GM18505 (cell line): ENCODE measurements at regions not wholly inside any gene's neighbourhood (a gene's known extent, or its start where the extent isn't known, plus 50 kb on each side); places are given as distances from the start of the nearest gene placed in this dataset.
"Not testable (repeated sequence)": the region's sequence is repeated elsewhere in the genome, so short reads cannot be mapped to it uniquely, and the experiment has no call there.

Experiments used
- ATAC-seq: cut with Tn5 transposase; IDR thresholded peaks from one replicate; pipeline ENCODE4 v1.9.1; 2021; ENCODE audit not compliant: unreplicated experiment
- POLR2A ChIP-seq: IDR thresholded peaks from 4 replicates; pipeline ENCODE4 v1.6.1; 2011; ENCODE audit warnings: borderline replicate concordance; ENCODE audit not compliant: insufficient read depth, insufficient read length; ENCODE audit errors: extremely low read depth

DNA sequence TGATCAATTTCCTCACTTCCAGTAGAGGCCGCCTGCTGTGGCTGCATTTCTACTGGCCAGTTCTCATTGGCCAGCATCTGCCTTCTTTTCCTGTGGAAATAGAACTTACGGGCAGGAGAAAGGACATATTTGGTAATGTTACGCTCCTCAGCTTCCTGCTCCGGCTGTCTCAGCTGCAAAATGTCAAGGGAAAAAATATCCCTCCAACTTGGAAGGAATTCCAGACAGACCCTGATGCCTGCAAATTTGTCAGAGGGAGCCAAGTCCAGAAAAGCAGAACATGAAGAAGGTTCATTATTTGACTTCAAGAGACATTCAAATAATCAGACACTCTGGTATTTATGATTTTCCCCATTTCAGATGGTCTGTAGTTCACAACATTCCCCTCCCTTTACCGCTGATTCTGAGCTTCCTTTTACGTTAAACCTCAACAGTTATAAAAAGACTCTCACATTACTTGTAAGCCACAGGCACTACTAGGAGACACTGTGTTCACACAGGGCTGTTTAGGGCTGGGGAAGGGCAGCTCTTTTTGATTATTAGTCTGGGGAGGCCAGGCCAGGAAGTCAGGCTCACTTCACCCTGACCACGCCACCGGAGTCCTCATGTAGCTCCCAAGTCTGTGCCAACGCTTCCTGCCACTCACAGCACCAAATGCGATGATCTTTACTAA is 179.6 kb upstream of the CCN2 start:
- ATAC-seq, result no peak
- TF ChIP-seq POLR2A, result no peak

GRCh38 chr6:132128424-132128823 is 177.3 kb upstream of the CCN2 start:
- no peak for ATAC-seq
- TF ChIP-seq POLR2A, result no peak

DNA sequence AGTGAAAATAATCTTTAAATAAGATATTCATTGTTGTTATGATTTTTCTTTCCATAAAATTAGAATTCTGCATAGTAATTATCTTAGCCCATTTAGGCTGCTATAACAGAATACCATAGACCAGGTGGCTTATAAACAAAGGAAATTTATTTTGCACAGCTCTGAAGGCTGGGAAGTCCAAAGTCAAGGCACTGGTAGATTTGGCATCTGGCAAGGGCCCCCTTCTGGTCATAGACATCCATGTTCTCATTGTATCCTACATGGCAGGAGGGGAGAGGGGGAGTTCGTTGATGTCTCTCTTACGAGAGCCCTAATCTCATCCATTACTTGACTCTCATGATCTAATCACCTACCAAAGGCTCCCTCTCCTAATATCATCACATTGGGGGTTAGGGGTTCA is 175.0 kb upstream of the CCN2 start:
- ATAC-seq, result no peak
- no peak for TF ChIP-seq POLR2A

DNA sequence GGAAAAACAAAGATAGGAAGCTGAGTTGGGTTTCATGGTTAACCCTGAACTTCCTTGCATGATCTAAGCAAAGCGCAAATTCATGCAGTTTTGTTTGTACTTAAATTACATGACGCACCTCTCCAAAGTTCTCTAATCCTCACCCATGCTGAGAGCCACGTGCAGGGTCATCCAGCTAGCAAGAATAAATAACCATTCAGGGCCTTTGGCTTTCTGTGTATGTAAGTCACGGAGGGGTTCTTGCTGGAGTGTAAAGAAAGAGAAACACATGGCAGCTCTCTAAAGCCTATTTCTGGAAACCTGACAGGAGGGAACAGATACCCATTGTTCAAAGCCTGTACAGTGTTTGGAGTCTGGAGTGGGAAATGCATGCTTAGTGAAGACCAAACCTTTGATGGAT is 171.7 kb upstream of the CCN2 start:
- no peak for ATAC-seq
- TF ChIP-seq POLR2A, result no peak

GRCh38 chr6:132122176-132122575 is 171.0 kb upstream of the CCN2 start:
- TF ChIP-seq POLR2A, result no peak
- no peak for ATAC-seq

- no peak for ATAC-seq
- no peak for TF ChIP-seq POLR2A
Observed at GRCh38 chr6:132118144-132118543, 167.0 kb upstream of the CCN2 start.

- no peak for ATAC-seq
- TF ChIP-seq POLR2A, result no peak
Observed at GRCh38 chr6:132115714-132116366, 164.7 kb upstream of the CCN2 start.

- no peak for ATAC-seq
- no peak for TF ChIP-seq POLR2A
Observed at GRCh38 chr6:132114201-132114825, 163.1 kb upstream of the CCN2 start.

DNA sequence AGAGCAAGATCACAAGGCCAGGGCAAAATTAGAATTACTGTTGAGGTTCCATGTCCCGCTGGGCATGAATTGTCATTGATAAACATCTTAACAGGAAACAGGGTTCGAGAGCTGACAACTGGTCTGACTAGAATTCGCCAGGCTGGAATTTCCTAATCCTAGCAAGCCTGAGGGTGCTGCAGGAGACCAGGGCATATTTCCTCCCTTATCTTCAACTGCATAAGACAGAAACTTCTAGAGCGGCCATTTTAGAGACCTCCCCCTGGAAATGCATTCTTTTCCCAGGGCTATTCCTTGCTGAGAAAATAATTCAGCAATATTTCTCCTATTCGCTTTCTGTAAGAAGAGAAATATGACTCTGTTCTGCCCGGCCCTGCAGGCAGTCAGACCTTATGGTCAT is 158.6 kb upstream of the CCN2 start:
- ATAC-seq, result not testable (repeated sequence)

DNA sequence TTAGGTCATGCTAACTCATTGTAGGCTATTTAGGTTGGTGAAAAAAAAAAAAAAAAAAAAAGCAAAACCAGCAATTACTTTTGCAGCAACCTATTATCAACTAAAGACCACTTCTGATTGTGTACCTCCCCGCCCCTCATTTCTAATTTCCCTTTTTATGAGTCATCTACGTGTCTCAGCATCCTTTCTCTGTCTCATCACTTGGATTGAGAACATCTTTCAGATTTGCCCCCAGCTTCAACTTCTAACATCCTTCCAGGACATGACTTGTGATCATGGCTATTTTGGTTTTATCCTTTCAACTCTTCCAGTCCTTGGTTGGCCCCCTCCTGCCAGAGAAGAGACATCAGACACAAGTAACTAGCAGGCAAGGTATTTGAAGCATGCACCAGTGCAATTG is 156.7 kb upstream of the CCN2 start:
- TF ChIP-seq POLR2A, result no peak
- ATAC-seq, result no peak

- no peak for TF ChIP-seq POLR2A
- no peak for ATAC-seq
Observed at GRCh38 chr6:132101535-132101934, 150.4 kb upstream of the CCN2 start.

DNA sequence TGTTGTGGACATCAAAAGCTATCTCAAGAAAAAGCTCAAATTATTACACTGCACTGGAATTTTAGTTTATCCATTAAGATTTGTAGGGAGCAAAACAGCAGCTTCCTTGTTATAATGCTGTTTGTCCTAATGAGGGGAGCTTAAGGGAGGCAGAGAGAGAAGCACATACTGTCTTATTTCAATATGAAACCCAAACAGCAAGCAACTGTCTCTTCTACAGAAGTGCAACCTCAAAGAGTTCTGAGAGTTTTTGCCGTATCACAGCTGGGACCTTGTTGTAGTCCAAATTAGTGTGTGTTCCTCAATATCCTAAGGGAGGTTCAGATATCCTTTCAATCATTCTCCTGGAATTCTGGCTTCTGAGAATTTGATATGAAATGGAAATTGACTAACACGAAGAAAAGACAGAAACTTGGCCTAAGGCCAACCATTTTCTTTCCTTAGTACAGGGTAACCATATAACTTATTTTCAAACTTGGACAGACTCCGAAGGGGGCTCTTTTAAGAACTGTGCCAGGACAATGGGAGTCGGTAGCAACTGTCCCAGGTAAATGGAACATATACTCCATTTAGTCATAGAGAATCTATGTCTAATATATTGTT is 149.3 kb upstream of the CCN2 start:
- ATAC-seq, result no peak
- TF ChIP-seq POLR2A, result no peak

DNA sequence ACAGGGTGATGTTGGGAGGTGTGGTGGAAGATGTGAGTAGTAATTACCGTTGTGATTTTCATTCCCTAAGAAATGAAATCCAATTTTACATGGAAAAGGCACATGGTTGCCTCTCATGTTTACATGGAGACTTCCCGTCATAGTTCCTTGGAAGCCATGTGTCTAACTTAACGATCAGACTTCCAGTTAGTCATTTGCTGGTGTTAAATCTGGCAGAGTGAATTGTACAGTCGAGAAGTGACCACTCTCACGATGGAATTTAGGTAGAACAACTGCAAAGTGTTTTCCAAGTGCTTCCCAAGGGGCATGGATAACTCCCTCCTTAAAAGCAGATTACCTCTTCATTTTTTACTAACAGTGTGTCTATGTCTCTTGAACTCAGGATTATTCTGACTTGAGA is 145.8 kb upstream of the CCN2 start:
- TF ChIP-seq POLR2A, result no peak
- no peak for ATAC-seq

- no peak for ATAC-seq
- TF ChIP-seq POLR2A, result no peak
Observed at GRCh38 chr6:132096245-132096644, 145.1 kb upstream of the CCN2 start.
